ENCODE measurements at regions not wholly inside any gene's neighbourhood (a gene's known extent, or its start where the extent isn't known, plus 50 kb on each side); places are given as distances from the start of the nearest gene placed in this dataset.
"Not testable (repeated sequence)": the region's sequence is repeated elsewhere in the genome, so short reads cannot be mapped to it uniquely, and the experiment has no call there.

DNA sequence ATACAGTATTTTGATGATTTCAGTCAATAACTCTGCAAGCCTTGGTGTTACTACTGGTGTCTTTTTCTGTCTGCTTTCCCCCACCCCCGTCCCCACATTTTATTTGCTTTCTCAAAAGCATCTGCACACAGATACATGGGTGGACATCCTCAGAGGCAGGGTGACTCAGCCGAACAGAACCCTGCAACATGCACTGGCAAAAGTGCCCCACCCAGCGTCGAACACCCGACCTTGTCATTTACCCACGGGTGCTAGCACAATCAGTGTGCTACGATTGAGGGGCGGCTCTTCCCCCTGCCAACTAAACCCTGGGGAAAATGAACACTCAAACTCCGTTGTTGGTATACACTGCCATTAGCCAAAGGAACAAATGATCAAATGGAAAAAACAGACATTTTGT lies 115.9 kb upstream of the NAA20 start:
- DNase-seq: no peak

DNA sequence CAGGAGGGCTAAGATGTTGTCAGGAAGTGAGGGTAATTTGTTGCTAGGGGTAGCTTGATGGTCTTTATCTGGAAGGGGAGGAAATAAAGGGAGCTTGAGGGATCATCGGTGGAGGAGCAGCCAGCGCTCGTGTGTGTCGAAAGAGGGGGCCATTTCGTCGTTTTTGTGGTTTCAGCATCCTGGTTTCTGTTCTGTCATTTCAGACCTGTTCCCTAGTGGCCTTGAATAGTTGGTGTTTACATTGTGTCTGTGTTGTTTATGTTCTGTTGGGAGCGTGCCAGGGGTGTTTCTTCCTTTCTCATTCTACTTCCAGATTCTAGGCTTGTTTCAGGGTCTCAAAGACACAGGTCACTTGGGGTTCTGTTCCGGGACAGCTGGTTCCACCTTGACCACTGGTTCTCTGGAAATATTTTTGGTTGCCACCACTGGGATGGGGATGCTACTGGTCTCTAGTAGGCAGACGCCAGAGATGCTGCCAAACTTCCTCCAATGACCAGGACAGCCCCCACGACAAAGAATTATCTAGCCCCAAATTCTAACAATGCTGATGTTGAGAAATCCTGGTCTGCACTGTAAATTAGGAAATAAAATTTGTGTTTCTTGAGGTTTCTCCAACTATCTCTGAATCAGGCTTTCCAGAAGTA lies 113.9 kb upstream of the NAA20 start:
- peak; percentile 40 for DNase-seq

DNA sequence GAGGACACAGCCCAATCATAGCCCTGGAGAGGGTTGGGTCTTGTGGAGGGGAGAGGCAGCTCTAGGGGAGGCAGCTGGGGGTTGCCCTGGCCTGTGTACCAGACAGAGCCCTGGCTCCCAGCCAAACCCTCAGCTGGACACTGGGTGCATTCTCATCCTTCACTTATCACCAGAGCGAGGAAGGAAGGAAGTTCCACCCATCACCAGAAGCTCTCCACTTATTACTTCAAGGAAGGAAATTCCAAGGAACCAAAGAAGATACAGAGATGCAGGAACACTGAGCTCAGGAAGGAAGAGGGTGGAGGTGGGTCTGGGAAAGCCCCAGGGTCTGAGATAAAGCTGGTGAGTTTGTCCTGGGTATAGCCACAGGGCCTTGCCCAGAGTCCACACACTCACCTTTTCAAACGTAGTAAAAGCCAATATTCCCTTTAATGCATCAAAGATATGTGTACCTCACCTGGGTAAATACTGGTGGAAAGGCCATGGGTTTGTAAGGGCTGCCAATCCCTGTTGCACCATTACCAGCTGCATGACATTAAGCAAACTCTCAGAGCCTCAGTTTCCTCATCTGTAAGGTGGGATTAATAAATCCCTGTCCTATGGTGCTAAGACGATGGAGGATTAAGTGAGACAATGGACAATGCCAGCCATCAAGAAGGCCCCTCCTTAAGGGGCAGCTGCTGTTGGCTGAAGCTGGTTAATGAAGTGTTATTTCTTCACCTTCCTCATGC lies 109.7 kb upstream of the NAA20 start:
- no peak for DNase-seq

DNA sequence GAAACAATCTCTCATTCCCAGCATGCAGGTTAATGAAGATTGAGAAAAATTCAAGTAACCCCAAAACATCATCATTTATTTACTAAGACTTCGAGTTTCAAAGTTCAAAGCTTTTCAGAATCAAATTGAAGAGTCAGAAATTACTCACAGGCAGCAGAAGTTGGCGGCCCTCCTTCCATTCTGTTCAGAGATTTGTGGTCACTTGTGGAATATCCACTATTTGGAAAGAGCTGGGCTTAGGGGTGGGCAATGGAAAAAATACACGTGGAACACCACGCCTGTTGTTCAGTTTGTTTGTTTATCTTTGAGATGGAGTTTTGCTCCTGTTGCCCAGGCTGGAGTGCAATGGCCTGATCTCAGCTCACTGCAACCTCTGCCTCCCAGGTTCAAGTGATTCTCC lies 108.6 kb upstream of the NAA20 start:
- DNase-seq: no peak

DNA sequence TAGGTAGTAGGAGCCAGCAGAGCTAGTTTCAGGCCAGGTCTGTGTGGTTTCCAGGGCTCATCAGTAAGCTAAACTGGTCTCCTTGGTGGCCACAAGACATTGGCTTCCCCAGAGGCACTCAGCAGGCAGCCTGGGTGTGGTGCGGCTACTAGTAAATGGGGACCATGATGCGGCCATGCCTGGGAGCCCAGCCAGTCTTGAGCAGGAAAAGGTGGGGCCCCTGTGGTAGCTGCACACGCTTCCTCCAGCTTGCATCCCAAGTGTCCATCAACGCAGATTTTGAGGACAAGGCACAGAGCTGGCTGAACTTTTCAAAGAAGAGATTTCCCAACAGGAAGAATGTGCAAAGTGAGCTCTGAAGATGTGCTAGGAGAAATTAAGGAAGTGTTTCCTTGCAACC lies 107.4 kb upstream of the NAA20 start:
- peak; percentile 48 for DNase-seq

DNA sequence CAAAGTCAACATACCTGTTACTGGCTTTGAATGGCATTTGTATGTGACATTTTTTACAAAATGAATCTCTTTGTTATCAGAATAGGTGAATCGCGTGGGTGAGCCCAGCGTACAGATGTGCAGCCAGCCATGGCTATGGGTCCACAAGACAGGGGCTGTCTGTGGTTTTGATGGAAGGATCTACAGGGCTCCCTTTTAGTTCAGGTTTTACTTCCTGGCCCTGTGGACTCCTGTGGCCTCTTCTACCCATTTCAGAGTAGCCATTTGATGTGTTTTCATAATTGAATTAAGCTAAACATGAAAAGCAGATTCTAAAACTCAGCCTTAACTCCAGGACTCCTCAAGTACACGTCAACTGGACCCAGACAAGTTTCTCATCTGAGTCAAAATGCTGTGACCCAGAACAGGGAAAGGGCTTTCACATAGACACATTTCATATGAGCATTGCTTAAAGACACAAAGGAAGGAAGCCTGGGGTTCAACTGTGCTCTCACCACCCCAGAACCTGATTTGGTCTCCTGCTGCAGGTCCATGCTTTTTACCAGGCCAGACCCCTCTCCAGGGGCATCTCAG lies 105.3 kb upstream of the NAA20 start:
- no peak for DNase-seq

DNA sequence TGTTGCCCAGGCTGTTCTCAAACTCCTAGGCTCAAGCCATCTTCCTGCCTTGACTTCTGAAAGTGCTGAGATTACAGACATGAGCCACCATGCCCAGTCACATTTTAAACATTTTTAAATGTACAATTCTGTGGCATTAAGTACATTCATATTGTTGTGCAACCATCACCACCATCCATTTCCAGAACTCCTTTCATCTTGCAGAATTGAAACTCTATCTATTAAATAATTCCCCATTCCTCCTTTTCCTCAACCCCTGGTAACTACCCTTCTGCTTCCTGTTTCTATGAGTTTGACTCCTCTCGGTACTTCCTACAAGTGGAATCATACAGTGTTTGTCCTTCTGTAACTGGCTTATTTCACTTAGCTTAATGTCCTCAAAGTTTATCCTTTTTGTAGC lies 103.8 kb upstream of the NAA20 start:
- DNase-seq: no peak

DNA sequence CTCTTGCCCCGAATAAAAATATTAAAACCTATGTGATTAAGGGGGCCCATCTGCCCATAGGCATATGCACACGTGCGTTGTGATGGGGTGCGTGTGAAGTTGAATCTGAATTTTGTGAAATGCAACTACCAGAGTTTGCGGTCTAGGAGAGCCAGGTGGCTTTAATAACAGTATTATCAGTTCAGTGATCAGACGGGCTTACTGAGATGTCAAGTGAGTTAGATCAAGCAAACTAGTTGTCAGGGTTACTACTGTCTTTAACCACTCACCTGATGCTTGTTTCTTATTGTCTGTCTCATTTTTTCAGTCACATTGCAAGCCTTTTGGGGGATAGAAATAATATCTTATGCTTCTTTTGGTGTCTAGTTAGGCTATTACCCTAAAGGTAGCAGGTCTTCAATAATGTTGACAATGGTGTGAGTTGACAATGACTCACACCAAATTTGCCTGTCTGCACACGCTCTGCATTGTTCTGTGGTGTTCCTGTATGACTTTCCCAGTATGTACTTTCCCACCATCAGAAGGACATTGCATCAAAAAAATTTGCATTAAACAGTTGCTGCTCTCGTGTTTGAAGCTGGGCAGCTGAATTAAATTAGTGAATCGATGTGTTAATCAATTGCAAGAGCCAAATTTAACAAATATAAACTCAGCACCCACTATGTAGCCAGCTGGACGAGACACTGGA lies 103.1 kb upstream of the NAA20 start:
- DNase-seq: no peak

DNA sequence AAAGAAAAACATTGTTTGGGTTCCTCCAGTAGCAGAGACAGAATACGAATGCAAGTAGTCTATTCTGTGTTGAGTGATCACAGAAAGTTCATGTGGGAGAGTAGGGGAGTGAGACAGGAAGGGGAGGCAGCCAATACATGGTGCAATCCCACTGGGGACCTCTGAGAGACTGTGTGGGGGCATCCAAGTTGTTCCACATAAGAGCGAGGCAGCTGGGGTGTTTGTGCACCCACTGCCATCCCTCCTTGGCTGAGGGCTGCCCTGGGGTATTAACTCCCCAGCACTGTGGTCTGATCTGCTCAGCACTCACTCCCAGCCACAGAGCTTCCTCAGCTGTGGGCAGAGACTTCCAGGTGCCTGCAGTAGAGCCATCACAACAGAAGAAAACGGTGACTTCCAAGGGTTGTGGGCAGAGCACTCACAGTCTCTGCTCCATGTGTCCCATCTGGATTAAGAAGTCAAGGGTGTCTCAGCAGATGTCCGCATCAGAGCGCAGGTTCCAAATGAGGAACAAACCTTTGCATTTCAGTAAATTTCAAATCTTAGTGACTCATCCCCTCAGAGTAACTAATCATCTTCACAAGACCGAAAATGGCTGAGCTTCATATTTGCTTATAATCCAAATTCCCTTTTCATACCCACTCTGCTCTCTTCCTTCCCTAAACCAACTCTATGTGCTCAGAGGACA lies 101.9 kb upstream of the NAA20 start:
- no peak for DNase-seq

DNA sequence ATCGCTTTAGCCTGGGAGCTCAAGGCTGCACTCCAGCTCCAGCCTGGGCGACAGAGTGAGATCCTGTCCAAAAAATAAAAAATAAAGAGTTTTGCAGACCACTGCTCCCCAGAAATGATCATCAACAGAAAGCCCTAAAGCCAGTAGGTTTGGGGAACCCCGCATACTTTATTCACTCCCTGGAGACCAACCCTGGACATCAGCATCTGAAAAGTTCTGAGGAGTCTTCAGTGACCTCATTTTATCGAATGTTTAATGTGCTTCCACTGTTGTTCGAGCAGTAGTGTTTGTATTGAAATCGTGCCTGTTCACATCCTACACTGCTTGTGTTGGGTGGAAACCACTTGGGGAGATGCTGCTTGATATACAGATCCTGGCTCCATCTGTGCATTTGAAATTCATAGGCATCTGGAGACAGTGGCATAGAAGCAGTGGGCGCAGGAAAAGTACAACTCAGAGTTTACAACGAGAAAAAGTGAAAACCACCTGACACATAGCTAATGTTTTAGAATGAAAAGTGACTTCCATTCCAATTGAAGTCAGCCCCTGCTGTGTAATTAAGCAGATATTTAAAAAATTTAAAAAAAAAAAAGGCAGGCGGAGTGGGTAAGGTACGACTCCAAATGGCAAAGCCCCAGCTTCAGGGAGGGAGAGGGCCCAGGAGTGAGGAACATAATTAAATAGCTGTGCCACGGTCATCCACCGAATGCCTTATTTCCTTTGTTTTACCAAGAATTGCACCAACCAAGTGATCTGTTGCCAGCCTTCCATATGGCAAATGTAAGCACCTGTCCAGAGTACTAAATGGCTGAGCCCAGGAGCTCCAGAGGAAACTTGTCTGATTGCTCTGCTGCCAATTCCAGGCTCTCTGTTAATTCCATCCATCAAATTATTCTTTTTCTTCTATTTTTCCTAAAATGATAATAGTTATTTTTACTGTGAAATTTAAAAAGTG lies 100.4 kb upstream of the NAA20 start:
- DNase-seq: no peak

DNA sequence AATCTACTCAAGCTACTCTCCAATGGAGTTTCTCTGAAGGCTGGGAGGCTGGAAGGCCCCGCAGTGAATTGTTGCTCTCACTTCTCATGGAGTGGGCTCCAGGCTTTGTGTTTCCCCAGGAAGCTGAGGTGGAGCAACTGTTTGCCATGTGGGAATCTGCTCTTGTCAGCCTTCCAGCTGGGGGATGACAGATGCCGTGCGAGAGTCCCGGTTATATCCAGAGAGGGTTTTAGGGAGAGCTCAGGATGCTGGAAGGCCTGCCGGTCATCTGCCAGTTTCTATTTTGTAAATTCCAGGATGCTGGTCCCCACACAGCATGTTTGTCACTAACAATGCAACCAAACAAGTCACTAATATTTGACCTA lies 98.2 kb upstream of the NAA20 start:
- peak; percentile 66 for DNase-seq

DNA sequence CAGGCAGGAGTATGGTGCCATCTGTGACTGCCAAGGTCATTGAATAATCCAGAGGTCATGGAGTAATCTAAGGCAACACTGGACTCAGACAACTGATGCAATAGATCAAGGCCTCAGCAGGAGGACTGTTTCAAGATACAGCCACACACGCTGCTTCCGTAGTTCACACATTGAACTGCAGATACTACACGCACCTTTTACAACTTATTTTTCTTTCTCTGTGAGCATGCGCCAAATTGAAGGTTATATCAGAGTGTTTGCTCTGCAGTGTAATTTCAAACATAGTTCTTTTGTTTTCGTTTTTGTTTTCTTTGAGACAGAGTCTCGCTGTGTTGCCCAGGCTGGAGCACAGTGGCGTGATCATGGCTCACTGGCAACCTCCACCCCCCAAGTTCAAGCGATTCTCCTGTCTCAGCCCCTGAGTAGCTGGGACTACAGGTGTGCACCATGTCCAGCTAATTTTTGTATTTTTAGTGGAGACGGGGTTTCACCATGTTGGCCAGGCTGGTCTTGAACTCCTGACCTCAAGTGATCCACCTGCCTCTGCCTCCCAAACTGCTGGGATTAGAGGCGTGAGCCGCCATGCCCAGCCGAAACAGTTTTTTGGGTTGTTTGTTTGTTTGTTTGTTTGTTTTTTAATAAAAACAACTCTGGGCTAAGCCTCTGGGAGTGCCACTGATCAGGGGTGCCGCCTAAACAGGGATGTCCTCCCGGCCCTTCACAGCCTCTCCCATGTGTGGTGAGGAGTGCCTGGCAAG lies 96.6 kb upstream of the NAA20 start:
- no peak for DNase-seq

DNA sequence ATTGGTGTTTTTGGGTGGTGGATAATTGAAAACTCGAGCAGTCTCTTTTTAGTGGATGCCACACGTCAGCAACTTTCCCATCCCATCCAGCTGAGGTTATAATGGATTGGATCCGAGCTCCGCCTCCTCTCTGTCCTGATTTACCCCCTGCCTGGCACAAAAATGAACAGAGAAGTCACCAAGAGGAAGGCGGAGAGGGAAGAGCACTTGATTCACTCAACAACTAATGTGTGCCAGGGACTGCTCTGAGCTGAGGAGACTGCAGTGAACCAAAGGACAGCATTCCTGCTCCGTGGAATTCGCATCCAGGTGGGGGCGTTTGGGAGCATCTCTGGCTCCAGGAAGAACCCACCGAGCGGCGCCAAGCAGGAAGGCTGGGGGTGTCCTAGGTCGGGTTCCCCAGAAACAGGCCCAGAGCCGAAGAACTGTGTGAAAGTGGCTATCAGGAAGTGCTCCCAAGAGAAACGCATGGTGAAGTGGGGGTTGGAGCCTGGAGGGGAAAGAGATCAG lies 95.8 kb upstream of the NAA20 start:
- DNase-seq: no peak

DNA sequence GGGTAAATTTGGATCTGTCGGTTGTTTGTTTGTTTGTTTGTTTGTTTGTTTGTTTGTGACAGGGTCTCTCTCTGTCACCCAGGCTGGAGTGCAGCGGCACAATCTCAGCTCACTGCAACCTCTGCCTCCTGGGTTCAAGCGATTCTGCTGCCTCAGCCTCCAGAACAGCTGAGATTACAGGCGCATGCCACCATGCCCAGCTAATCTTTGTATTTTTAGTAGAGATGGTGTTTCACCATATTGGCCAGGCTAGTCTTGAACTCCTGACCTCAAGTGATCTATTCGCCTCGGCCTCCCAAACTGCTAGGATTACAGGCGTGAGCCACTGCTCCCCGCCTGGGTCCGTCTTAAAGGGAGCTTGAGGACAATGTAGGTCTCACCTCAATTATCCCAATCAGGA lies 95.3 kb upstream of the NAA20 start:
- not testable (repeated sequence) for DNase-seq

DNA sequence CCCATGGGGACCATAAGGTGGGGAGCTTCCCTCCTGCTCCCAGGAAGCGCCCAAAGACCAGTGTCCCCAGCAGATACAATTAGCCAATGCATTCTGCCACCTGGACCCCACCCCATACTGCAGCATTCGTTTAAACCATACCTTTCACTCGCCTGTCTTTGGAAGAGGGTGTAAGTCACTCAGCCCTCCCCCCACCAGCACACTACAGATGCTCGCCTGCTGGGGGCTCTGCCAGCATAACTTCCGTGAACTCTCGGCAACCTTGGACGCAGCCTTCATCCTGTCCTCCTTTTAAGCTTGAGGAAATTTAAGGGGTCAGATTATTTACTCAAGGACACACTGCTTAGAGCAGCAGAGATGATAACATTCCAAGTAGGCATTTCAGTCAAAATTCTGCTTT lies 94.4 kb upstream of the NAA20 start:
- no peak for DNase-seq

DNA sequence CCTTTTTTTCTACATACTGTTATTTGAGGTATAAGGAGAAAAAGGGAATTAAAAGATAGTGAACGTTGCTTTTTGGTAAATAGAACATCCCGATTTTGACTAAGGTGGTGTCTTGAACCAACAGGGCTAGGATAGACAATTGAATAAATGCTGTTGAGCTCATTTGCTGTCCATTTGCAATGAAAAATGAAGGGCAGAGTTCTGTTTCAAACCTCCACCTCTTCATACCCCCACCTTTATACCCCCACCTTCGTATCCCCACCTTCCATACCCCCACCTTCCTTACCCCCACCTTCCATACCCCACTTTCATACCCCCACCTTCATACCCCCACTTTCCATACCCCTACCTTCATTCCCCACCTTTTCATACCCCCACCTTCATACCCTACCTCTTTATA lies 93.4 kb upstream of the NAA20 start:
- DNase-seq: no peak

DNA sequence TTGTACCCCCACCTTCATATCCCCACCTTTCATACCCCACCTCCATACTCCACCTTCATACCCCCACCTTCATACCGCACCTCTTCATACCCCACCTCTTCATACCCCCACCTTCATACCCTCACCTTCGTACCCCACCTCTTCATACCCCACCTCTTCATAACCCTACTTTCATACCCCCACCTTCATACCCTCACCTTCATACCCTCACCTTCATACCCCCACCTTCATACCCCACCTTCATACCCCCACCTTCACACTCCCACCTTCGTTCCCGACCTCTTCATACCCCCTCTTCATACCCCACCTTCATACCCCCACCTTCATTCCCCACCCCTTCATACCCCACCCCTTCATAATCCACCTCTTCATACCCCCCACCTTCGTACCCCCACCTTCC lies 92.9 kb upstream of the NAA20 start:
- DNase-seq: no peak

DNA sequence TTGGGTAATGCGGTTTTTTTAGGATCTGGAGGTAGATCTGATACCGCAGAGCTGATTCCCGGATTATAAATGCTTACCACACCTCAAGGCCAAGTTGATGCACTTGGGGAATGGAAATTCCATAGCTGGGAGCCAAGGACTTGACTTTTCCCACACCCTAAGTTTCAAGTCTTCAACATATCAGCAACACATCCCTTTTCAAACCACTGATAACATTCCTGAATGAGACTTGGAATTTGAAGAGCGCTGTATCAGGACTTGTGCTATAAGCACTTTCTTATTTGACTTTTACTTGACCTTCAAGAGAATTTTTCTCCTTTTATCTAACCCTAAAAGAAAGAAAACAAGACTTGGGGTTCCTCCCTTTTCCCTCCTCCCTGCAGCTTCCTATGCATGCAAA lies 90.6 kb upstream of the NAA20 start:
- DNase-seq: no peak

DNA sequence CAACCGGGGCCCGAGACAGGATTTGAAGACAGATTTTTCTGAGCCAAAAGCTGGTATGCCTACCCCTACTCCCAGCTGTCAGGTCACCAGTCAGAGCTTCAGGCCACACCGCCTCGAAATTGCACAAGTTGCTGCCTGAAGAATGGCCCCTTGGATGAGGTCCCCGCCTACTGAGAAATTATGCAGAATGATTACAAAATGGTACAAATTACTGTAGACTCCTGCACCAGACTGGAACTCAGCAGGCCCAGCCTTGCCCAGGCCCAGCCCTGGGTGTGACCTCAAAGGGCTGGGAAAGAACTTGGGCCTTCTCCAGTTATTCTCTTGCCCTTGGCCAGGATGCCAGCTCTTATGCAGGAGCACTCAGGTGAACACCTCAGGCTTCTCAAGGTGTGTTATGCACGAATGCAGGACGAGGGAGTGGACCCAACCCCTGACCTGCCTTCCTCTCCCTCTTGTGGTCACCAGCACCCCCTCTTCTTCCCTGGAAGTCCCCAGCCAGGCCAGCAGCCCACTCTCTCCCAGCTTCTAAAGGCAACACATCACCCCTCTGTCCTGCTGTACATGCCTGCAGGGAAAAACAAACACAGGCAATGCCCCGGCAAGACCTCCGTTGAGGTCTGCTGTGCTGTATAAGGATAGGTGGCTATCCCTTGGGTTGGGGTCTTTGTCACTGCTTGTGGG lies 88.7 kb upstream of the NAA20 start:
- no peak for DNase-seq

DNA sequence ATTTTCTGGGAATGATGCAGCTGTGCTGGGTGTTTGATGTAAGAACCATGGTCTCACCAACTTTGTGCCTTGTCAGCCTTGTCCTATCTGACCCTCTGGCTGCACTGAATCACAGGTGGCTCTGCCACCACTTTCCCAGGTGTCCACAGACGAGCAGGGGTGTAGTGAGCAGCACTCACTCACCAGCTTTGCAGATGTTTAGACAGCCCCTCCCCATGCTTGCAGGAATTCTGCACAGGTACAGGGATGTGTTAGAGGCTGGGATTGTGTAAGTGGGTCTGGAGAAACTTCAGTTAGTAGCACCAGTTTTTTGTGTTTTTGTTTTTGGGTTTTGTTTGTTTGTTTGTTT lies 88.2 kb upstream of the NAA20 start:
- DNase-seq: no peak
